Non-pigmented ciliary epithelial cell (primary cell): ENCODE measurements at regions not wholly inside any gene's neighbourhood (a gene's known extent, or its start where the extent isn't known, plus 50 kb on each side); places are given as distances from the start of the nearest gene placed in this dataset.
"Not testable (repeated sequence)": the region's sequence is repeated elsewhere in the genome, so short reads cannot be mapped to it uniquely, and the experiment has no call there.

ENCODE experiments used
- DNase-seq: peaks from one replicate; pipeline ENCODE4 v3.0.0-alpha.2; 2010; ENCODE audit warnings: low read depth

DNA sequence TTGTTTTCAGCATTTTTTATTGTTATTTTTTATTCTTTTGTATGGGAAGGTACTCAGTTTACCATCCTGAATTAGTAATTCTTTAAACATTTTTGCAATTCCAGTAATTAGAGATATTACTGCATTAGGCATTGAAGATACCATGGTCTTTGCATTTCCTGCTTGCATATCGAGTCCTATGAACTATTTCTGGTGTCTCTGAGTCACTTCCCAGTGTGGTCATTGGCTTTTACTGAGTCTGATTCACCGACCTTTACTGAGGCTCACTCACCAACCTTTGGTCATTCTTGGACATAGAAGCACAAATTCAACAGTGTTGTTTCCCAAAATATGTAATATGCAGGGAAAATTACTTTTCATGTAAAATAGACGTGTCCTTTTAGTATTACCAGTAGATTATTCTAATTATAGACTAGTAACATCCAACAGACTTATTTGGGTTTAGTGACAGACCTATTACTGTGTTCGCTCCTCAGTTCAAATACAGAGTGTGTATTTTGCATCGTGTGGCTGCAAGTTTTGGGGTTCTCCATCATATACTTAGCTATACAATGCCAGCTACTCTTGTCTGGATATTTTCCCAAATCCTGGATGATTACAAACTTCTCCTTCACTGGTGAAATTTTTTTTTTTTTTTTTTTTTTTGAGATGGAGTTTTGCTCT is 180.7 kb upstream of the PRSS1 start:
- DNase-seq: peak; percentile 80

DNA sequence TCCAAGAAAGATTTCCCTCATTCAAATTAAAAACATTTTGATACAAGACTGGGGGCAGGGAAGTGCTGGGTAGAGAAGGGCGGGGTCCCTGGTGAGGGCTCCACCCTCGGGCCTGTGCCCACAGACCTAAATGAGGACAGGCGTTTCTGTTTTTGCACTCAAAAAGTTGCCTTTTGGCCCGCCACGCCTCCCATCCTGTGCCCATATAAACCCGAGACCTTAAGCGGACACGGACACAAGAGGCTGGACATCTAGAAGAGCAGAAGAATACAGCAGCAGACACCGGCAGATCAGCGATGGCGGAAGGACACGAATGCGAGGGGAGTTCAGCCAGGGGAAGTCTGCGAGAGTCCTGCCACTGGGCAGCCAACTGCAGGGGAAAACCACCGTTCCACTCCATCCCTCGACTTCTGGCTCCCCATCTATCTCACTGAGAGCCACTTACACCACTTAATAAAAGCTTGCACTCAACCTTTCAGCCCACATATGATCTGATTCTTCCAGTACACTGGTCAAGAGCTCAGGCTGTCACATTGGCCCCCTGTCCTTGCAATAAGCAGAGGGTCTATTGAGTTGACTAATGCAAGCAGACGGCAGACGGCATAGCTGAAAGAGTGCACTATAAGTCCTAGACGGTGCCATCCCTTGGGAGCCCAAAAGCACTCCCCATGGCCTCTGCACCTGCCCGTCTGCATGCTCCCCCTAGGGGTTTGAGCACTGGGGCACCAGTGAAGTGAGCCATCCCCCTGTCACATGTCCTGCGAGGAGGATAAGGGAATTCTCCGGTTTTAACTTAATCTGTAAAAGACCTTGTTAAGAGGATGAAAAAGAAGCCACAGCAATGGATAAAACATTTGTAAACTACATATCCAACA is 181.8 kb upstream of the PRSS1 start:
- no peak for DNase-seq

DNA sequence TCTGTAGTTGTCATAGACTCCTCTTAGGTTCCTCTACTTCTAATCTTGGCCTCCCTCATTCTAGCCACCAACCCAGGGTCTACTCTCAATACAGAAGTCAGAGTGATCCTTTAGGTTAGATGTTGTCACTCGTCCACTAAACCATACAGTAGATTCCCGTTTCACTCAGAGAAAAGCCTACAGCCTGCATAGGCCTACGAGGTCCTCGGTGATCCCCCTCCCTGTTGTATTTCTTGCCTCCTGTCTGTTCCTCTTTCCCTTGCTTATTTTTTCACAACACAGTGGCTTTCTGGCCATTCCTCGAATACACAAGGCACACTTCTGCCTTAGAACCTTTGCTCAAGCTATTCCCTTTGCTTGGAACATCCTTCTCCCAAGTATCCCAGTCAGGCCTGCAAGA is 183.0 kb upstream of the PRSS1 start:
- DNase-seq: no peak

DNA sequence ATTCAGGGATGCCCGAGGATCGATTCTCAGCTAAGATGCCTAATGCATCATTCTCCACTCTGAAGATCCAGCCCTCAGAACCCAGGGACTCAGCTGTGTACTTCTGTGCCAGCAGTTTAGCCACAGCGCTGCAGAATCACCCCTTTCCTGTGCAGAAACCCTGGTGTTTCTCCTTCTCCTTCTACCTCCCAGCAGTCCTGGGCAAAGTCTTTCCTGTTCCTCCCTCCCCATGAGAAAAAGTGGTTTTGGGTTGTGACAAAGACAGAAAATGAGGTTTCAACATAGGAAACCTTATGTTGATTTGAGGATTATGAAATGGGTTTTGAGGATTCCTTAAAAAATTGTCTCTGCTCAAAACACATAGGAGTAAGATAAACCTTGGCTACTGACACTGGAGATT is 185.1 kb upstream of the PRSS1 start:
- not testable (repeated sequence) for DNase-seq

DNA sequence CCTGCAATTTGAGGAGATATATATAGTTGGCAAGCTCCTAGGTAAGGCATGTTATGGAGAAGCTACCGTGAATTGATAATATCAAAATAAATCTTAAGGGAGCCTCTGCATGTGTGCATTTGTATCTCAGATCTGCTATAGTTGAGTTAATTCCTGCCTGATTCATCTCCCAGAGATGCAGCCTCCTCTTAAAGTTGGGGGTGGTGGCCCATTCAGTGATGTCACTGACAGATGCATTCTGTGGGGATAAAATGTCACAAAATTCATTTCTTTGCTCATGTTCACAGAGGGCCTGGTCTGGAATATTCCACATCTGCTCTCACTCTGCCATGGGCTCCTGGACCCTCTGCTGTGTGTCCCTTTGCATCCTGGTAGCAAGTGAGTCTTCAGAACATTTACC is 185.8 kb upstream of the PRSS1 start:
- DNase-seq: no peak

DNA sequence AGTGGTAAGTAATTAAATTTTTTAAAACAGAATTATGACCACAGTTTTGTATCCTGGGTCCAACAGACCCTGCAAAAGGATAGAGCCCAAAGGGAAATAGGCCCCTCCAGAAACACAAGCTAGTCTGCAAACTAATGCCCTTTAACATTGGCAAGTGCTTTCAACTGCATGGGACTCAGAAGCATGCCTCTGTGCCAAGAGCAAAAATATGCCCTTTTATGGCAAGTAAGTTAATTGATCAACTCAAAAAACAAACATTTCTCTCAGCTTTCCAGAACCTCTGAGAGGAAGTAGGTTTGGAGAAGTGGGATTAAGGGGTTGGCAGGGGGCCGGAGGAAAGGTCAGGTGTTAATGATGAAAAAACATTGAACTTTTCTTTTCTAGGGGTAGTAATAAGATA is 186.6 kb upstream of the PRSS1 start:
- DNase-seq: no peak

DNA sequence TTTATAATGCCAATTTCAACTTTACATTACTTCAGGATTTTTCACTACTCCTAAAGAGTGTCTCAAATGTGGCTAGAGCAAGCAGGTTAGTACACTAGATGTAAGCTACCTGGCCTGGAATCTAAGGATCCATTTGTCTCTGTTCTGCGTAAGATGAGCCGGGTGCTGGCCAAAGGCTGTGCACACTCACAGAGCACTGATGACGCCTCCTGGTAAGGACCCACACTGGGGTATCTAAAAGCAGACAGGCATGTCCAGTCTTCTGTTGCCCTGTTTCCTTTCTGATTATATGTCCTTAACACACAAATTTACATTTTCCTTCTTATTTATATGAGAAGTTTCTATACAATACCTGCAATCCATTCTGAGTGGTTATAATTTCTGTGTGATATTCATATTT is 187.9 kb upstream of the PRSS1 start:
- DNase-seq: not testable (repeated sequence)

DNA sequence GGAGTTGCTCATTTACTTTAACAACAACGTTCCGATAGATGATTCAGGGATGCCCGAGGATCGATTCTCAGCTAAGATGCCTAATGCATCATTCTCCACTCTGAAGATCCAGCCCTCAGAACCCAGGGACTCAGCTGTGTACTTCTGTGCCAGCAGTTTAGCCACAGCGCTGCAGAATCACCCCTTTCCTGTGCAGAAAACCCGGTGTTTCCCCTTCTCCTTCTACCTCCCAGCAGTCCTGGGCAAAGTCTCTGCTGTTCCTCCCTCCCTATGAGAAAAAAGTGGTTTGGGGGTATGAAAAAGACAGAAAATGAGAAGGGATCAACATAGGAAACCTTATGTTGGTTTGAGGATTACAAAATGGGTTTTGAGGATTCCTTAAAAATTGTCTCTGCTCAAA is 188.5 kb upstream of the PRSS1 start:
- DNase-seq: not testable (repeated sequence)

DNA sequence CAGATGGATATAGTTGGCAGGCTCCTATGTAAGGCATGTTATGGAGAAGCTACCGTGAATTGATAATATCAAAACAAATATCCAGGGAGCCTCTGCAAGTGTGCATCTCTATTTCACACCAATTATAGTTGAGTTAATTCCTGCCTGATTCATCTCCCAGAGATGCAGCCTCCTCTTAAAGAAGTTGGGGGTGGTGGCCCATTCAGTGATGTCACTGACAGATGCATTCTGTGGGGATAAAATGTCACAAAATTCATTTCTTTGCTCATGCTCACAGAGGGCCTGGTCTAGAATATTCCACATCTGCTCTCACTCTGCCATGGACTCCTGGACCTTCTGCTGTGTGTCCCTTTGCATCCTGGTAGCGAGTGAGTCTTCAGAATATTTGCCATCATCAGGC is 189.1 kb upstream of the PRSS1 start:
- DNase-seq: no peak

DNA sequence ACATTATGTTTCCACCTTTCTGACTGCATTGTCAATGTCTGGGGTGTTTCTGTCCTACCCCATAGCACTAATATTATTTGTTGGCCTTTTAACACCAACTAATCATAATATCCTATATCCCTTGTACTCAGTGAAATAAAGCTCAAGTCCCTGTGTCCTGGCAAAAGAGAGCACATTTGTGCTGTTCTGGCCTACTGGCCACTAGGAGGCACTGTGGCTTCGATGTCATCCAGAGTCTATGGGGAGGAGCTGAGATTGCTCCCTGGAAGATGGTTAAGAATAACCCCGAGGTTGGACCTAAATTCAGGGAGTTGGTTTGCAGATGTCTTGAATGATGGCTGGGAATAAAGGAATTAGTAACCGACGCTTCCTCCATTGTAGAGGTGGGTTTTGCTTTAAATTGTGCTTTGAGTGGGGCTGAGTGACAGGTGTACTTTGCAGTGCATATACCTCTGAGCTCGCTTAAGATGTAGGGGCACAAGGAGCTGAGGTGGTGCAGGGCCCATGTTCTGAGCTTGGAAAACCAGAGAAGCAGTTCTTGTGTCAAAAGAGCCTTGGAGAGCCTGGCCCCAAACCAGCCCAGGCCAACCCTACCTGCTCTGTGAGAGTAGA is 191.2 kb upstream of the PRSS1 start:
- no peak for DNase-seq

DNA sequence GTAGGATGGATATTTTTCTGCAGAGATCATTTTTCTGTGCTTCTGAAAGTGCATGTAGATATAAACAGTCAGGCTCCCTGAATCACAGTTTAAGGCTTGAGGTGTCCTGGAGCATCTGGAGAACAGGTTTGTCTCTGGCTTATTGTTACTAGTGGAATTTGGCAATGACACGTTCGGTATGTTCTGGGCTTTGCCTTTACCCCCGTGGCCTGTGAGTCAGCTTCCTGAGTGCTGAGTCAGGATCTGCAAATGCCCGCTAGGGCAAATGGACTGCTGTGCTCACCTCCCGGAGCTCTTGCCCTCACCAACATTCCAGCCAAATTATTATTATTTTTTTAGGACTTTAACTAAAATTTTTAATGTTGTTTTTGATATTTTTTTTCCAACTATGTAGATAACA is 192.5 kb upstream of the PRSS1 start:
- peak; percentile 98 for DNase-seq

DNA sequence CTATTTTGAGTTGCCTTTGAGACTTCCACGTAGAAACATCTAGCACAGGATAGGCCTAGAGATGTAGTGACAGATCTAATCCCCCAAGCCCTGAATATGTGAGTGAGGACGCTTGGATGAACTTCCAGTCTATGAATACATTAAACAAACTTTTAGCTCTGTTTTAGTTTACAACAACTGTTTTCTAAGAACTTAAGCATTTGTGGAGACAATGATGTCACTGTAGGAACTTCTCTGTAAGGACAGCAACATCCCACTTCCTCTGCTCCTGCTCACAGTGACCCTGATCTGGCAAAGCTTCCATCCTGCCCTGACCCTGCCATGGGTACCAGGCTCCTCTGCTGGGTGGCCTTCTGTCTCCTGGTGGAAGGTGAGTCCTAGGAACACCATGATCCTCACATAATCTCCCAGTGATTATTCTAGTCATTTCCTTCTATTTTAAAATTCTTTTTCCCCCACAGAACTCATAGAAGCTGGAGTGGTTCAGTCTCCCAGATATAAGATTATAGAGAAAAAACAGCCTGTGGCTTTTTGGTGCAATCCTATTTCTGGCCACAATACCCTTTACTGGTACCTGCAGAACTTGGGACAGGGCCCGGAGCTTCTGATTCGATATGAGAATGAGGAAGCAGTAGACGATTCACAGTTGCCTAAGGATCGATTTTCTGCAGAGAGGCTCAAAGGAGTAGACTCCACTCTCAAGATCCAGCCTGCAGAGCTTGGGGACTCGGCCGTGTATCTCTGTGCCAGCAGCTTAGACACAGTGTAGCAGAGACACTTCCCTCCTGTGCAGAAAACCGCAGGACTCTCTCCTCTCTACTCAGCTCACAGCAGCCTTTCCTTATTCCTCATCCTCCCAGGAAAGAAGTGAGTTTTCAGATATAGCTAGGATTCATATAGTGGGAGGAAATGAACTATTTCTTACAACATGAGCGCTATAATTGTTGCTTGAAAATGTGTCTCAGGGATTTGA is 194.4 kb upstream of the PRSS1 start:
- no peak for DNase-seq

DNA sequence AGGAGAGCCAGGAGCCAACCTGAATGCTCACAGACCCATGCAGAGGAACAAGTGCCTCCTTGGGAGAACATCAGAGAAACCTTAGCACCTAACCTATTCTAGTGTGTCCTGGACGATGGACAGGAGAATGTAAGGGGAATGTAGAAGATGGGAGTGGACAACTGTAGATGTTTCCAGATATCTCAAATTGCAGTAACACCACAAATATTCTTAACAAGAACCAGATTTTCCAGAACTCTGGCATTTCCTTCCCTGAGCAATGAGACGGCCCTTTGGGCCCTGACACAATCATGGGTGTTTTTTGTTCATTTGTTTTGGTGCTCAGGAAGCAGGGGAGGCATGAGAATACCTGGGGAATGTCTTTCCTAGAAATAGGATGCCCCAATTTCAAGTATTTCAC is 196.1 kb upstream of the PRSS1 start:
- no peak for DNase-seq

DNA sequence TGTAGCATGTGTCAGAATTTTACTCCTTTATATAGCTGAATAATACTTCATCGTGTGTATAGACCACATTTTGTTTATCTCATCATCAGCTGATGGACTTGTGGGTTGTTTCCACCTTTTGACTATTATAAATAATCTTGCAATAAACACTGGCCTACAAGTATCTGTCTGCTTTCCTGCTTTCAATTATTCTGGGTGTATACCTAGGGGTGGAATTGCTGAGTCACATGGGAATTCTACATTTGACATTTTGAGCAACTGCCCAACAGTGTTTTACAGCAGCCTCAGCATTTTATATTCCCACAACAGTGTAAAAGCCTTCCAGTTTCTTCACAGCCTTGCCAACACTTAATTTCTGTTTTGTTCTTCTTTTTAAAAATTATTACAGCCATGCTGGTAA is 200.3 kb upstream of the PRSS1 start:
- DNase-seq: no peak

DNA sequence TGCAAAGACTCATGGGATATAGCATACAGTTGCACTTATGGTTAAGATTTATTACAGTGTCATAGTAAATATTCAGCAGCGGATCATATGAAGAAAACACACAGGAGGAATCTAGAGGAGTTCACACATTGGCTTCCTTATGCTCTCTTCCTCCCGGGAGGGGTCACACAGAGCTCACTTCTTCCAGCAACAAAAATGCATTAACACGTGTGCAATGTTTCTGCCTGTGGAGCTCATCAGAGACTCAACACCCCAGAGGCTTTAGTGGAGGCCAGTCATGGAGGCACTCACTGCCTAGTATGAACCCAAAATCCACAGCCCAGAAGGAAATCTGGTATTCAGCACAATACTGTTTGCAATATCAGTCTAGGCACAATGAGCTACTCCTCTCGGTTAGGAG is 202.8 kb upstream of the PRSS1 start:
- no peak for DNase-seq

DNA sequence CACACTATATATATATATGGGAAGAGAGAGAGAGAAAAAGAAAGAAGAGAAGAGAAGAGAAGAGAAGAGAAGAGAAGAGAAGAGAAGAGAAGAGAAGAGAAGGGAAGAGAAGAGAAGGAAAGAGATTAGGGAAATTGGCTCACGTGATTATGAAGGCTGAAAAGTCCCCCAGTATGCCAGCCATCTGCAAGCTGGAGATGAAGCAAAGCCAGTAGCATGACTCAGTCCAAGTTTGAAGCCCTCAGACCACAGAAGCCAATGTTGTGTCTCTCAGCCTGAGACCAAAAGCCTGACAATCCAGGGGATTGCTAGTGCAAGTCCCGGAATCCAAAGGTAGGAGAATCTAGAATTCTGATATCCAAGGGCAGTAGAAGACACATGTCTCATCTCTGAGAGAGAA is 206.3 kb upstream of the PRSS1 start:
- DNase-seq: peak; percentile 63

DNA sequence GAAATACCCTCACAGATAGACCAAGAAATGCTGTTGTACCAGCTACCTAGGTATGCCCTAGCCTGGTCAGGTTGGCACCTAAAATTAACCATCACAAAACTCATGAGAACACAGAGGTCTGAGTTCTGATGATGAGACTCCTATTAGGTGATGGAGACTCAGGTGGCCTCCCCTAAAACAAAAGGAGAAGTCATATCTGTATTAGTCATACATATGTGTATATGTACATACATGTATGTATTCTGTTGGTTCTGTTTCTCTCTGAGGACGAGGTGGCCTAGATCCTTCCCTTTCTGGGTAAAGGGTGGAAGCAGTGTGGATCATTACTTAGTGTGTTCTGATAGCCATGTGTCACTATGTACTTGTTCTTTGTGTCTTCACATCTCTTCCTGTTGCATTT is 207.2 kb upstream of the PRSS1 start:
- no peak for DNase-seq

DNA sequence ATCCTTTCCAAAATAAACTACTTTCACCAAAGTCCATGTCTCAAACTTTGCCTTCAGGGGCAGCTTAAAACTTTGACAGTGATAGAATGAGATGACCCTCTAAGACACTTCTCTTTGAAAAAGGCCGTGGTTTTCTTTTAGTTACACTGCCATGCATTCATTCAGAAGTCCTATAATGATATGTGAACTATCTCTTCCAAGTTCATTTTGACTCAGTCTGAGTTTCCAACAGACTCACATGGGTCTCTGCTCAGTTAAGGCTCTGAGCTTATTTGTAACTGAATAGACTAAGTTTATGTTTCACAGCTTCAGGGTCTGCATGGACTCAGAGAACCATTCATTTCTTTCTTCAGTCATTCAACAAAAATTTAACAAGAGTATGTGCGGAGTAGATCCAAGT is 208.9 kb upstream of the PRSS1 start:
- DNase-seq: no peak

DNA sequence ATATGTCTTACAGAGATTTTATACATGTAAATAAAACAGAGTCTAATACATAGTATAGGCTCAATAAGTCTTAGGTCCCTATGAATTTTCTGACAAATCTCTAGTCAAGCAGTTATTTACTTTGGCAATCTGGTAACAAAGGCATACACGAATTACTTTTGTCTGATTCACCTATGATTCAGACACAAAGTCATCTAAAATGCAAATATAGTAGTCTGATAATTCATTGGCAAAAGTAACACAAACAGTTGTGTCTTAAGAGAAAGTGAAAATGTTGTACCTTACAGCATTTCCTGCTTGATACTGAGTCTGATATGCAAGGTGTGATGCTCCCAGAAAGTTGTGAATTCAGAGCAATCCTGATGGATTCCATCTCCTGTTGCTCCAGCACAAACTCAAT is 209.4 kb upstream of the PRSS1 start:
- no peak for DNase-seq

DNA sequence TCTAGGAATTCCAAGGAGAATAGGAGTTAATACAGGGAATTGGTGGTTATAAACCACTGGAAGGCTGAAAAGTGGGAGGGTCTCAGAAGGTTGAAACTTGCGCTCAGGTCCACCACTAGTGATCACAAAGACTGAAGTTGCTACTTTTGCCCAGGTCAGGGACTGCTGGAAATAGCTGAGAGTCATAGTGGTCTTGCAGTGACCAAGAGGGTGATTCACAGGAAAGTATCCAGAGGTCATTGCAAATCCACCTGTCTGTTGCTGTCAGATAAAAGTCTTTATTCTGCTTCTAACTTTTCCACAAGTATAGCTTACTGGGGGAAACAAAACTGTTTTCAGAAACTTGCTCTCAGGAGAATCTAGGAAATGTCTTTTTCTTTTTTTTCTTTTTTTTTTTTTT is 211.5 kb upstream of the PRSS1 start:
- no peak for DNase-seq

DNA sequence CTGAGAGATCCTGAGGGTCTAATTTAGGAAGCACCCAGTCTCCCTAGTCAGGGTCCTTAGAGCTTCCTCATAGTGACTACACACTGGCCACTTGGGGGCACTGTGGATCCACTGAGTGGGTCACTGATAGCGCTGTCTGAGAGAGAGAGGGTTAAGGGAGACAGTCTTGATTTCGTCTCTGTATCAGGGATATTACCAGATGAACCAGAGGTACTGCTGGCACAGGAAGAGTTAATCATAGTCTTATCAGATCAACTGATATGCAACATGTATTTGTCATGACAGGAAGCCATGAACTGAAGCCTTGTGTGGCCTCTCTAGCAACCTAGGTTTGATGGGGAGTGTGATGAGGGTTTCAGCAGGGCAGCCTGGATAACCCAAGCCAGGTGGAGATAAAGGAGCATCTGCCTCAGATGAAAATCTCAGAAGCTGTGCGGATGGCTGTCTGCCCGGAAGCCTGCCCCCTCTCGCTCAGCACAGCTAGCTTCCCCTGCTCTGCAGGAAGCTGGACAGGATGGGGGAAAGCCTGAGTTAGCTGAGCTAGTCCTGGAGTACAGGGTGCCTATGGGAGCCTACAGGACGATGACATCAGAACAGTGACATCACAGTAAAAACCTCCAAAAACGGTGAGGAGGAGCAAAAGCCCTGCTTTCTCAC is 214.0 kb upstream of the PRSS1 start:
- peak; percentile 87 for DNase-seq

DNA sequence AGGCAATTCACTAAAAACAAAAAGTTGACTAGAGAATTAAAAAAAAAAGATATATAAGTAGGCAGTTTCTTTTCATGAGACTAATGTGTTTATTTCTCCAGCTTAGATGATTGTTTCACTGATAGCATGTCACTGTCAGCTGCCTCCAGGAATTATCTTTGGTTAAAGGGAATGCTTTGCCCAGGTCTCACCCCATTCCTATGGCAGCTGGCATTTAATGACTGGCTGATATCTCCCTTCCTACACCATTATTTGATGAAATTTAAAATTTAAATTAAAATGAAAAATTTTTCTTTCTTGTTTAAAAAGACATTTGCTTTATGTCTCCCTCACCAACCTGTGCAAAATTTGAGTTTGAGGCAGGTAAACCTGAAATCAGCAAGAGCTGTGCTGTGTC is 214.5 kb upstream of the PRSS1 start:
- DNase-seq: no peak
